ENCODE measurements at regions not wholly inside any gene's neighbourhood (a gene's known extent, or its start where the extent isn't known, plus 50 kb on each side); places are given as distances from the start of the nearest gene placed in this dataset.

DNA sequence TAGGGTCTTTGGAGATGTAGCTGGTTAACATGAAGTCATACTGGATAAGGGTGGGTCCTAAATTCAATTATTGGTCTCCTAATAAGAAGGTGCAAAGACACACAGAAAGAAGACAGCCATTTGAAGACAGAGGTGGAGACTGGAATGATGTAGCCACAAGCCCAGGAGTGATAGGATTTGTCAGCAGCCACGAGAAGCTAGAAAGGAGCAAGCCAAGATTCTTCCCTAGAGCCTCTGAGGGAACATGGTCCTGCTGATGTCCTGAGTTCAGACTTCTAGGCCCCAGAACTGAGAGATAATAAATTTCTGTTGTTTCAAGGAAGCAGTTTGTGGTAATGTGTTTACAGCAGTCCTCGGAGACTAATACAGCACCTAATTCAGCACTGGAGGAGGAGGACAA is 203.3 kb upstream of the SRRM4 start:
- DNase-seq (ENCODE audit: insufficient read length, low spot score) (no peak), FAIRE-seq (no peak)
- TF ChIP-seq SPI1 (IDR thresholded peaks at IDR 0.05; ENCODE audit: low read depth, low read length): no peak
- TF ChIP-seq POLR2AphosphoS5 (IDR thresholded peaks at IDR 0.05; ENCODE audit: low read depth, low read length): no peak
- TF ChIP-seq TAF1 (IDR thresholded peaks at IDR 0.05; ENCODE audit: low read depth, low read length): no peak
- no peak for TF ChIP-seq POU2F2 (IDR thresholded peaks at IDR 0.05; ENCODE audit: low read depth, low read length)
- TF ChIP-seq POLR2A (IDR thresholded peaks at IDR 0.05; ENCODE audit: low read depth, low read length): no peak
- no peak for TF ChIP-seq PAX5 (IDR thresholded peaks at IDR 0.05; ENCODE audit: insufficient read depth, low read length, severe bottlenecking)

- FAIRE-seq: no peak
Observed at GRCh38 chr12:118780939-118781338, 200.4 kb upstream of the SRRM4 start.

GRCh38 chr12:118781692-118782091 is 199.6 kb upstream of the SRRM4 start:
- FAIRE-seq (no peak), DNase-seq (ENCODE audit: insufficient read length, low spot score) (no peak)
- TF ChIP-seq PAX5 (IDR thresholded peaks at IDR 0.05; ENCODE audit: insufficient read depth, low read length, severe bottlenecking) (no peak), SPI1 (IDR thresholded peaks at IDR 0.05; ENCODE audit: low read depth, low read length) (no peak), POLR2AphosphoS5 (IDR thresholded peaks at IDR 0.05; ENCODE audit: low read depth, low read length) (no peak), POLR2A (IDR thresholded peaks at IDR 0.05; ENCODE audit: low read depth, low read length) (no peak), POU2F2 (IDR thresholded peaks at IDR 0.05; ENCODE audit: low read depth, low read length) (no peak), TAF1 (IDR thresholded peaks at IDR 0.05; ENCODE audit: low read depth, low read length) (no peak)

More at GRCh38 chr12:118780939-118781338, 200.4 kb upstream of the SRRM4 start:
- TF ChIP-seq POLR2A (IDR thresholded peaks at IDR 0.05; ENCODE audit: low read depth, low read length): no peak
- TF ChIP-seq POU2F2 (IDR thresholded peaks at IDR 0.05; ENCODE audit: low read depth, low read length): no peak
- no peak for TF ChIP-seq PAX5 (IDR thresholded peaks at IDR 0.05; ENCODE audit: insufficient read depth, low read length, severe bottlenecking)
- TF ChIP-seq TAF1 (IDR thresholded peaks at IDR 0.05; ENCODE audit: low read depth, low read length): no peak
- TF ChIP-seq POLR2AphosphoS5 (IDR thresholded peaks at IDR 0.05; ENCODE audit: low read depth, low read length): no peak
- no peak for TF ChIP-seq SPI1 (IDR thresholded peaks at IDR 0.05; ENCODE audit: low read depth, low read length)
- DNase-seq (ENCODE audit: insufficient read length, low spot score): no peak

GRCh38 chr12:118783703-118784102 is 197.6 kb upstream of the SRRM4 start:
- DNase-seq (ENCODE audit: insufficient read length, low spot score) (no peak), FAIRE-seq (no peak)
- TF ChIP-seq POLR2A (IDR thresholded peaks at IDR 0.05; ENCODE audit: low read depth, low read length) (no peak), POU2F2 (IDR thresholded peaks at IDR 0.05; ENCODE audit: low read depth, low read length) (no peak), TAF1 (IDR thresholded peaks at IDR 0.05; ENCODE audit: low read depth, low read length) (no peak), PAX5 (IDR thresholded peaks at IDR 0.05; ENCODE audit: insufficient read depth, low read length, severe bottlenecking) (no peak), SPI1 (IDR thresholded peaks at IDR 0.05; ENCODE audit: low read depth, low read length) (no peak), POLR2AphosphoS5 (IDR thresholded peaks at IDR 0.05; ENCODE audit: low read depth, low read length) (no peak)

GRCh38 chr12:118790578-118790977 is 190.8 kb upstream of the SRRM4 start:
- no peak for FAIRE-seq
- TF ChIP-seq TAF1 (IDR thresholded peaks at IDR 0.05; ENCODE audit: low read depth, low read length) (no peak), POLR2AphosphoS5 (IDR thresholded peaks at IDR 0.05; ENCODE audit: low read depth, low read length) (no peak), POLR2A (IDR thresholded peaks at IDR 0.05; ENCODE audit: low read depth, low read length) (no peak), PAX5 (IDR thresholded peaks at IDR 0.05; ENCODE audit: insufficient read depth, low read length, severe bottlenecking) (no peak), SPI1 (IDR thresholded peaks at IDR 0.05; ENCODE audit: low read depth, low read length) (no peak), POU2F2 (IDR thresholded peaks at IDR 0.05; ENCODE audit: low read depth, low read length) (no peak)
- no peak for DNase-seq (ENCODE audit: insufficient read length, low spot score)

DNA sequence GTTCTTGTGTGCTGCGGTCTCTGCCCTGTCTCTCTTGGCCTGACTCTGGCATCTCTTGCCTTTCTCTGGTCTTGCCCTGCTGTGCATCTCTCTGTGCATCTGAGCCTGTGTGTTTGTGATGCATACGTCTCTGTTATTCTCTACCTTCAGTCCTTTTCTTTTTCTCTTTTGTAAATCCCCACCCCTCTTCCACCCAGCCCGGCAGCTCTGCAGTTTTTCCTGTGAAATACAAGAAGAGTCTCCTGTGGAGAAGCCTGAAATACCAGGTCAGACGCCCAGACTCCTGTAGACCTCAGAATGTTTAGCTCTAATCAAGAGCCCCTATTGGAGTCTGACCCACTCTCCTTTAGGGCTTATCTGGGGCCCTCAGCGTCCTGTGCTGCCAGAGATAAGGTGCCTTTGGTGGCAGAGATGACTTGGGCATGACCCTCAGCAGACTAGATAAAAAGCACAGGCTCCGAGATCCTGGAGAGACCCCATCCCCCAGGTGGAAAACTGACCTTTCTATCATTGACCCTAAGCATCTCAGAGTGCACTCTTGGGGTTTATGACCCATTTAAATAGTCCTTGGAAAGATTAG is 167.5 kb upstream of the SRRM4 start:
- DNase-seq (ENCODE audit: insufficient read length, low spot score) (no peak), FAIRE-seq (no peak)

GRCh38 chr12:118816296-118816695 is 165.0 kb upstream of the SRRM4 start:
- FAIRE-seq (no peak), DNase-seq (ENCODE audit: insufficient read length, low spot score) (no peak)
- TF ChIP-seq POLR2AphosphoS5 (IDR thresholded peaks at IDR 0.05; ENCODE audit: low read depth, low read length) (no peak), POLR2A (IDR thresholded peaks at IDR 0.05; ENCODE audit: low read depth, low read length) (no peak), PAX5 (IDR thresholded peaks at IDR 0.05; ENCODE audit: insufficient read depth, low read length, severe bottlenecking) (no peak), SPI1 (IDR thresholded peaks at IDR 0.05; ENCODE audit: low read depth, low read length) (no peak), TAF1 (IDR thresholded peaks at IDR 0.05; ENCODE audit: low read depth, low read length) (no peak), POU2F2 (IDR thresholded peaks at IDR 0.05; ENCODE audit: low read depth, low read length) (no peak)

More for the DNA sequence above, 167.5 kb upstream of the SRRM4 start:
- TF ChIP-seq POLR2A (IDR thresholded peaks at IDR 0.05; ENCODE audit: low read depth, low read length) (no peak), POLR2AphosphoS5 (IDR thresholded peaks at IDR 0.05; ENCODE audit: low read depth, low read length) (no peak), TAF1 (IDR thresholded peaks at IDR 0.05; ENCODE audit: low read depth, low read length) (no peak), POU2F2 (IDR thresholded peaks at IDR 0.05; ENCODE audit: low read depth, low read length) (no peak), SPI1 (IDR thresholded peaks at IDR 0.05; ENCODE audit: low read depth, low read length) (no peak), PAX5 (IDR thresholded peaks at IDR 0.05; ENCODE audit: insufficient read depth, low read length, severe bottlenecking) (no peak)

DNA sequence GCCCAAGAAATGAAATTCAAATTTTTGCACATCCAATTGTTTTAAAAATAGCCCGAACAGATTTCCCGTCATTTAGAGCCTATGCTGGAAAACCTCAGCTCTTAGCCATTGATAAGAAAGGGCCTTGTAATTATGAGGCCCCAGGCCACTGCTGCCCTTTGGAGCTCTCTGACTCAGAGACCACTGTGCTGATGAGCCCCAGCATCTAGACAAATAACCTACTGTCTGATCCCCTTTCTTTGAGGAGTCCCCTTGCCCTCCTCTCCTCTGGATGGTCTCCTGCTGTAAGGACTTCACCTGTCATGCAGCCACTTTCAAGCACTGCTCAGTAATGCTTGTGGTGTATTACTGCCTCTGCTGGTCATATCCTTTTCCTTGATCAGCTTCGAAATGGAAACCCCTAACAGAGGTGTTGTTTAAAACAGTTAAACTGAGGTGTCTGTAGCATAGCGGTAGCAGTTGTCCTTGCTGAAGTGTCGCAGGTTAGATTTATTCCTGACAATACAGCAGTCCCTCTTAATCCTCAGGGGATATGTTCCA is 159.9 kb upstream of the SRRM4 start:
- DNase-seq (ENCODE audit: insufficient read length, low spot score) (no peak), FAIRE-seq (no peak)
- TF ChIP-seq PAX5 (IDR thresholded peaks at IDR 0.05; ENCODE audit: insufficient read depth, low read length, severe bottlenecking): no peak
- TF ChIP-seq POU2F2 (IDR thresholded peaks at IDR 0.05; ENCODE audit: low read depth, low read length): no peak
- no peak for TF ChIP-seq POLR2AphosphoS5 (IDR thresholded peaks at IDR 0.05; ENCODE audit: low read depth, low read length)
- TF ChIP-seq SPI1 (IDR thresholded peaks at IDR 0.05; ENCODE audit: low read depth, low read length): no peak
- TF ChIP-seq TAF1 (IDR thresholded peaks at IDR 0.05; ENCODE audit: low read depth, low read length): no peak
- no peak for TF ChIP-seq POLR2A (IDR thresholded peaks at IDR 0.05; ENCODE audit: low read depth, low read length)

DNA sequence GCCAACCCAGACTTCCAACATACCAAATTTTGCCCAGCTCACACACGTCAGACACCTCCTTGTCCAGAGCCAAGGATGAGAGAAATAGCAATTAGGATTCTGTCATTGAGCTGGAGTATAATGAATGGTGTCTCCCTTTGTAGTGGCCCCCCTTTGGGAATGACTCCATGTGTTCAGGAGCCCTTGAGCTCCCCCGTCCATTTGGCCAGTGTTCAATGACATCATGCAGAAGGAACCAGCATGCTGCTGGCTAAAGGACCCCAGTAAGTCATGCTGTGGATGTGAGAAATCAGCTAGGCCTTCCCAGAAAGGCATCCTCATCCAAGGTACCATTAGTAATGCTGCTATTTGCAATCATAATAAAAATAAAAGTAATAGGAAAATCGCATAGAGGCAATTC is 158.8 kb upstream of the SRRM4 start:
- no peak for TF ChIP-seq POU2F2 (IDR thresholded peaks at IDR 0.05; ENCODE audit: low read depth, low read length)
- FAIRE-seq (no peak), DNase-seq (ENCODE audit: insufficient read length, low spot score) (no peak)

DNA sequence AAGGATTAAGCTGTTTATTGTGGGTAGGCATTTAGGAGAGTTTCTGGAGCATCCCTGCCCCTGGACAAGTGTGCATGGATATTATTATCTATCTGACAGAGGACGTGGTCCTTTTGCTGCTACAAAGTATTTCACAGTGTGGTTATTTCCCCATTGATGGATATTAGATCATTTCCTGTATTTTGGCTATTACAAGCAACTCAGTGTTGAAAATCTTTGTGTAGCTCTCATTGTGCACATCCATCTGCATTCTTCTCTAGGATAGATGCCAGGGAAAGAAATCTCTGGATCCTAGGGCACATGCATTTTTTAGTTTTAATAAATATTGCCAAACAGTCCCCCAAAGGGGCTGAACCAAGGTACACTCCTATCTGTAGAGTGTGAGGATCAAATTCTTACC is 154.3 kb upstream of the SRRM4 start:
- no peak for FAIRE-seq
- no peak for TF ChIP-seq POLR2A (IDR thresholded peaks at IDR 0.05; ENCODE audit: low read depth, low read length)
- no peak for TF ChIP-seq PAX5 (IDR thresholded peaks at IDR 0.05; ENCODE audit: insufficient read depth, low read length, severe bottlenecking)
- no peak for TF ChIP-seq TAF1 (IDR thresholded peaks at IDR 0.05; ENCODE audit: low read depth, low read length)
- no peak for TF ChIP-seq POU2F2 (IDR thresholded peaks at IDR 0.05; ENCODE audit: low read depth, low read length)
- no peak for TF ChIP-seq SPI1 (IDR thresholded peaks at IDR 0.05; ENCODE audit: low read depth, low read length)
- no peak for TF ChIP-seq POLR2AphosphoS5 (IDR thresholded peaks at IDR 0.05; ENCODE audit: low read depth, low read length)
- no peak for DNase-seq (ENCODE audit: insufficient read length, low spot score)

All from GM12891 (cell line).